ENCODE measurements at regions not wholly inside any gene's neighbourhood (a gene's known extent, or its start where the extent isn't known, plus 50 kb on each side); places are given as distances from the start of the nearest gene placed in this dataset.

GRCh38 chr5:168182269-168182668, 109.2 kb upstream of the WWC1 start:
- TF ChIP-seq, protein P1, sequence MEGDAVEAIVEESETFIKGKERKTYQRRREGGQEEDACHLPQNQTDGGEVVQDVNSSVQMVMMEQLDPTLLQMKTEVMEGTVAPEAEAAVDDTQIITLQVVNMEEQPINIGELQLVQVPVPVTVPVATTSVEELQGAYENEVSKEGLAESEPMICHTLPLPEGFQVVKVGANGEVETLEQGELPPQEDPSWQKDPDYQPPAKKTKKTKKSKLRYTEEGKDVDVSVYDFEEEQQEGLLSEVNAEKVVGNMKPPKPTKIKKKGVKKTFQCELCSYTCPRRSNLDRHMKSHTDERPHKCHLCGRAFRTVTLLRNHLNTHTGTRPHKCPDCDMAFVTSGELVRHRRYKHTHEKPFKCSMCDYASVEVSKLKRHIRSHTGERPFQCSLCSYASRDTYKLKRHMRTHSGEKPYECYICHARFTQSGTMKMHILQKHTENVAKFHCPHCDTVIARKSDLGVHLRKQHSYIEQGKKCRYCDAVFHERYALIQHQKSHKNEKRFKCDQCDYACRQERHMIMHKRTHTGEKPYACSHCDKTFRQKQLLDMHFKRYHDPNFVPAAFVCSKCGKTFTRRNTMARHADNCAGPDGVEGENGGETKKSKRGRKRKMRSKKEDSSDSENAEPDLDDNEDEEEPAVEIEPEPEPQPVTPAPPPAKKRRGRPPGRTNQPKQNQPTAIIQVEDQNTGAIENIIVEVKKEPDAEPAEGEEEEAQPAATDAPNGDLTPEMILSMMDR (IDR thresholded peaks at IDR 0.05): no peak
- TF ChIP-seq POLR2AphosphoS5 (IDR thresholded peaks at IDR 0.05): no peak
- TF ChIP-seq POLR2A (IDR thresholded peaks at IDR 0.05): no peak

Measured in transverse colon (tissue), 4 donors.